H1 (cell line): ENCODE measurements at regions not wholly inside any gene's neighbourhood (a gene's known extent, or its start where the extent isn't known, plus 50 kb on each side); places are given as distances from the start of the nearest gene placed in this dataset.

Source experiments
- CEBPB ChIP-seq: IDR thresholded peaks from 2 replicates; pipeline ENCODE4 v1.6.1; 2012; ENCODE audit warnings: low read depth, low read length
- CTCF ChIP-seq, 3 experiments: IDR thresholded peaks; 1 replicate in 2 of 3; 2 replicates in 1 of 3; pipeline versions ENCODE4 v1.5.1 to v1.6.1; 2011; ENCODE audit warnings: low read length in 3 of 3, mild to moderate bottlenecking in 3 of 3, inconsistent platforms in 2 of 3, low read depth in 1 of 3, moderate library complexity in 1 of 3; ENCODE audit not compliant: insufficient read depth in 1 of 3; ENCODE audit errors: control extremely low read depth in 1 of 3
- EGR1 ChIP-seq: IDR thresholded peaks from 2 replicates; pipeline ENCODE4 v1.6.1; 2011; ENCODE audit warnings: low read depth, low read length, borderline replicate concordance
- EP300 ChIP-seq, 2 experiments: IDR thresholded peaks; 1 replicate in 1 of 2; 2 replicates in 1 of 2; pipeline ENCODE4 v1.6.1; 2011 to 2012; ENCODE audit warnings: low read depth in 2 of 2, low read length in 2 of 2, mild to moderate bottlenecking in 2 of 2, borderline replicate concordance in 1 of 2, inconsistent platforms in 1 of 2, moderate library complexity in 1 of 2
- EZH2 ChIP-seq: fragments of 200-600 bp; sonication (generic); IDR thresholded peaks from 2 replicates; pipeline ENCODE4 v1.7.1; 2012; ENCODE audit warnings: low read depth, mild to moderate bottlenecking, moderate library complexity, low read length, inconsistent platforms; ENCODE audit not compliant: severe bottlenecking
- GABPA ChIP-seq: IDR thresholded peaks from 2 replicates; pipeline ENCODE4 v1.6.1; 2011; ENCODE audit warnings: mild to moderate bottlenecking, low read length, moderate library complexity, borderline replicate concordance; ENCODE audit not compliant: insufficient read depth
- JUN ChIP-seq: IDR thresholded peaks from 2 replicates; pipeline ENCODE4 v1.6.1; 2011; ENCODE audit warnings: low read depth, mild to moderate bottlenecking, improper control_type of control experiment, low read length
- MAFK ChIP-seq: IDR thresholded peaks from 2 replicates; pipeline ENCODE4 v1.6.1; 2012; ENCODE audit warnings: low read depth, mild to moderate bottlenecking, improper control_type of control experiment, low read length
- SIRT6 ChIP-seq: IDR thresholded peaks from one replicate; pipeline ENCODE4 v1.7.1; 2012; ENCODE audit warnings: low read length, inconsistent platforms
- SRF ChIP-seq: IDR thresholded peaks from 2 replicates; pipeline ENCODE4 v1.6.1; 2011; ENCODE audit warnings: mild to moderate bottlenecking, low read depth, low read length, moderate library complexity
- TAF1 ChIP-seq: IDR thresholded peaks from 2 replicates; pipeline ENCODE4 v1.6.1; 2011; ENCODE audit warnings: mild to moderate bottlenecking, low read depth, low read length
- TBP ChIP-seq: IDR thresholded peaks from 2 replicates; pipeline ENCODE4 v1.6.1; 2011; ENCODE audit warnings: low read depth, low read length, improper control_type of control experiment

- no peak for TF ChIP-seq EGR1
- no peak for TF ChIP-seq TBP
- TF ChIP-seq GABPA = no peak
- no peak for TF ChIP-seq SIRT6
- no peak for TF ChIP-seq MAFK
- TF ChIP-seq CEBPB = no peak
- TF ChIP-seq JUN = no peak
- TF ChIP-seq TAF1 = no peak
- TF ChIP-seq EP300 (IDR thresholded peaks at IDR 0.05; ENCODE audit: borderline replicate concordance in 1 of 2, low read depth in 2 of 2, low read length in 2 of 2) = no peak
- no peak for TF ChIP-seq EZH2
- TF ChIP-seq CTCF (IDR thresholded peaks at IDR 0.05; ENCODE audit: control extremely low read depth in 1 of 3, insufficient read depth in 1 of 3, low read depth in 1 of 3, low read length in 3 of 3) = no peak
- TF ChIP-seq SRF = no peak
These were observed 132.7 kb upstream of the ASB18 start for GRCh38 chr2:236396818-236397350.
